Uterus (tissue), 2 donors: ENCODE measurements at regions not wholly inside any gene's neighbourhood (a gene's known extent, or its start where the extent isn't known, plus 50 kb on each side); places are given as distances from the start of the nearest gene placed in this dataset.

ENCODE experiments used
- POLR2A ChIP-seq, 2 donors: fragments of 450-650 bp; IDR thresholded peaks; one replicate each; pipeline ENCODE4 v1.6.1; 2016; ENCODE audit warnings: antibody characterized with exemption in 2 of 2, mild to moderate bottlenecking in 1 of 2, moderate library complexity in 1 of 2
- TF ChIP-seq, protein P1 (sequence below), 4 experiments: fragments of 200-600 bp in 2 of 4; fragments of 450-650 bp in 2 of 4; sonication (generic) in 2 of 4; IDR thresholded peaks; one replicate each; pipeline ENCODE4 v1.5.1; 2016 to 2019; ENCODE audit warnings: antibody characterized with exemption in 4 of 4, mild to moderate bottlenecking in 2 of 4, moderate library complexity in 1 of 4

DNA sequence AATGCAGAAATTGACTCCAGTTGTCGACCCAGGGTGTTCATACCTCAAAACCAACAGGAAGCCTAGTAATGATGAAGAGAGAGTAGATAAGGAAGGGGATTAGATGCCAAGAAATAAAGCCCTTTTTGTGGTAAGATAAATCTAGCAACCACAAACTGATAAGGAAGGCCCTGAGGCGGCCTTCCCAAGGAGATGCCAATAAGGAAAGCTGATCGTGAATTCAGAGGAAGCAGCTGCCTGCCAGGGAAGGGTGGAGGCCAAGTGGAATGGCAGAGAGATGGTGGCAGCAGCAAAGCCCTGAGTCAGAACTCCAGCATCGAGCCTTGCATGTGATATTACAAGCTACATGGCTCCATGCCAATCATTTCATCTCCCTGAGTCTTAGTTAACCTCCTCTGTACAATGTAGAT is 126.3 kb downstream of the IRS1 start:
- no peak for TF ChIP-seq POLR2A (IDR thresholded peaks at IDR 0.05)
- TF ChIP-seq, protein P1, sequence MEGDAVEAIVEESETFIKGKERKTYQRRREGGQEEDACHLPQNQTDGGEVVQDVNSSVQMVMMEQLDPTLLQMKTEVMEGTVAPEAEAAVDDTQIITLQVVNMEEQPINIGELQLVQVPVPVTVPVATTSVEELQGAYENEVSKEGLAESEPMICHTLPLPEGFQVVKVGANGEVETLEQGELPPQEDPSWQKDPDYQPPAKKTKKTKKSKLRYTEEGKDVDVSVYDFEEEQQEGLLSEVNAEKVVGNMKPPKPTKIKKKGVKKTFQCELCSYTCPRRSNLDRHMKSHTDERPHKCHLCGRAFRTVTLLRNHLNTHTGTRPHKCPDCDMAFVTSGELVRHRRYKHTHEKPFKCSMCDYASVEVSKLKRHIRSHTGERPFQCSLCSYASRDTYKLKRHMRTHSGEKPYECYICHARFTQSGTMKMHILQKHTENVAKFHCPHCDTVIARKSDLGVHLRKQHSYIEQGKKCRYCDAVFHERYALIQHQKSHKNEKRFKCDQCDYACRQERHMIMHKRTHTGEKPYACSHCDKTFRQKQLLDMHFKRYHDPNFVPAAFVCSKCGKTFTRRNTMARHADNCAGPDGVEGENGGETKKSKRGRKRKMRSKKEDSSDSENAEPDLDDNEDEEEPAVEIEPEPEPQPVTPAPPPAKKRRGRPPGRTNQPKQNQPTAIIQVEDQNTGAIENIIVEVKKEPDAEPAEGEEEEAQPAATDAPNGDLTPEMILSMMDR (IDR thresholded peaks at IDR 0.05), result no peak
